ENCODE measurements at regions not wholly inside any gene's neighbourhood (a gene's known extent, or its start where the extent isn't known, plus 50 kb on each side); places are given as distances from the start of the nearest gene placed in this dataset.

- no peak overlapping the region for H3K27ac ChIP-seq
- no peak for TF ChIP-seq ZFX (IDR thresholded peaks at IDR 0.05)
- TF ChIP-seq CTCF (conservative IDR thresholded peaks at IDR 0.05), result no peak
Measured at GRCh38 chr10:18861382-18861781, 187.2 kb upstream of the MALRD1 start.

GRCh38 chr10:18866852-18867251 is 181.7 kb upstream of the MALRD1 start:
- TF ChIP-seq CTCF (conservative IDR thresholded peaks at IDR 0.05), result no peak
- TF ChIP-seq ZFX (IDR thresholded peaks at IDR 0.05), result no peak

GRCh38 chr10:18868919-18869318 is 179.7 kb upstream of the MALRD1 start:
- TF ChIP-seq ZFX (IDR thresholded peaks at IDR 0.05) (no peak), CTCF (conservative IDR thresholded peaks at IDR 0.05) (no peak)

More at GRCh38 chr10:18866852-18867251, 181.7 kb upstream of the MALRD1 start:
- H3K27ac ChIP-seq, result no peak overlapping the region

GRCh38 chr10:18875477-18875876 is 173.1 kb upstream of the MALRD1 start:
- no peak overlapping the region for H3K27ac ChIP-seq
- no peak for TF ChIP-seq ZFX (IDR thresholded peaks at IDR 0.05)
- no peak for TF ChIP-seq CTCF (conservative IDR thresholded peaks at IDR 0.05)

More at GRCh38 chr10:18868919-18869318, 179.7 kb upstream of the MALRD1 start:
- no peak overlapping the region for H3K27ac ChIP-seq

- H3K27ac ChIP-seq, result no peak overlapping the region
- no peak for TF ChIP-seq ZFX (IDR thresholded peaks at IDR 0.05)
- no peak for TF ChIP-seq CTCF (conservative IDR thresholded peaks at IDR 0.05)
Measured at GRCh38 chr10:18879284-18879683, 169.3 kb upstream of the MALRD1 start.

- H3K27ac ChIP-seq, result no peak overlapping the region
Measured at GRCh38 chr10:18880530-18880929, 168.1 kb upstream of the MALRD1 start.

GRCh38 chr10:18886102-18886501 is 162.5 kb upstream of the MALRD1 start:
- no peak overlapping the region for H3K27ac ChIP-seq
- no peak for TF ChIP-seq ZFX (IDR thresholded peaks at IDR 0.05)
- TF ChIP-seq CTCF (conservative IDR thresholded peaks at IDR 0.05), result no peak

More at GRCh38 chr10:18880530-18880929, 168.1 kb upstream of the MALRD1 start:
- TF ChIP-seq CTCF (conservative IDR thresholded peaks at IDR 0.05), result no peak
- no peak for TF ChIP-seq ZFX (IDR thresholded peaks at IDR 0.05)
